DLD1 (cell line): ENCODE measurements at regions not wholly inside any gene's neighbourhood (a gene's known extent, or its start where the extent isn't known, plus 50 kb on each side); places are given as distances from the start of the nearest gene placed in this dataset.
"Not testable (repeated sequence)": the region's sequence is repeated elsewhere in the genome, so short reads cannot be mapped to it uniquely, and the experiment has no call there.

Experiments
- in situ Hi-C: cut with HindIII; loops from 2 replicates; pipeline ENCODE4 v1.10.0; 2017; ENCODE audit warnings: low sequenced_read_pairs

DNA sequence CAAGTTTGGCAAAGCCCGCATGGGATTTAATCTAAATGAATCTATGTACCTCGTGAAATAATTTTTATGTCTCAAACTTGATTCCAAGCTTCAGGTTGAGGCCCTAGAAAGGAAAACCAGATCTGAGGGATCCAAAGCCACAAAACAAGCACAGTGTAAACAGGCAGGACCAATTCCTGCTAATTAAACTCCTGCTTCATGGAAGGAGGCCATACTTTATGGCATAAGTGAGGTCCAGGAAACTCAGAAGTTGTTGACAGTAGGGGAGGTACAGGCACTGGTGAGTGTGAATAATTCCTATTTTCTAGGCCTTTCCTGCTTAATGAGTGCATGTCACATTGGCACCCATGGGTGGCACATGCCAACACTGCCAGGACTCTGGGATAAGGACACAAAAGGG, 648.6 kb upstream of the SGCD start:
- in situ Hi-C loops: no loop called here

DNA sequence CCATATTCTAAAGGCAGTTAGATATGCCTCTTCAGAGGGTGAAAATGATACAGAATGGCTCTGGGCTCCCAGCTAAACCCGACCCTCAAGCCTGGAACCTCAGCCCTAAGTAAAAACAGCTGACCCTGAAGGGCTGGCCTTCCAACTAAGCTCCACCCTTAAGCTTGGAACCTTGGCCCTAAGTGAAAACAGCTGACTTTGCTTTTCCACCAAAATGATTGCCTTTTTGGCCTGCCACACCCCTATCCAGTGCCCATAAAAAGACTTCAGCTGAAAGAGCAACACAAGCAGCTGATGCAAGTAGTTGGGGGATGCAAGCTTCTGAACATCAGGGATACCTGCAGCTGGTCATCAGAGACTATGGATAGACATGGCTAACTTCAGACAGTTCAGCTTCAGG, 647.4 kb upstream of the SGCD start:
- in situ Hi-C loops: no loop called here

DNA sequence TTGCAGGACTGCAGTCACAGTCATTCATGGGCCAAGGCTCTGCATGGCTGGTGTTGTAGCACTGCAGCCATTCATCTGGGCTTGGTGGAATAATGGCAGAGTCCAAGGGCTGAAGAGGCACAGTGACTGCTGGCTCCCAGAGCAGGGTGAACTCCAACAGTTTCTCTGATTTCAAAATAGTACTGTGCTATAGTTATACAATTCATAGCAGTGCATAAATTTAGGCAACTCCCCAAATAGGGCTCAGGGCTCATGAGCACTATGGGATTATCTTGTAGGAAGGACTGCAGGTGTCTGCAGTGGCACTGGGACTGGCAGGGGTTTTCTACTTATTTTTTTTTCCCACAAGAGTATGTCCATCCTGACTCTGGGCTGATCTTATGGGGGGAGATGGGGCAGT, 642.5 kb upstream of the SGCD start:
- in situ Hi-C loops: no loop called here

DNA sequence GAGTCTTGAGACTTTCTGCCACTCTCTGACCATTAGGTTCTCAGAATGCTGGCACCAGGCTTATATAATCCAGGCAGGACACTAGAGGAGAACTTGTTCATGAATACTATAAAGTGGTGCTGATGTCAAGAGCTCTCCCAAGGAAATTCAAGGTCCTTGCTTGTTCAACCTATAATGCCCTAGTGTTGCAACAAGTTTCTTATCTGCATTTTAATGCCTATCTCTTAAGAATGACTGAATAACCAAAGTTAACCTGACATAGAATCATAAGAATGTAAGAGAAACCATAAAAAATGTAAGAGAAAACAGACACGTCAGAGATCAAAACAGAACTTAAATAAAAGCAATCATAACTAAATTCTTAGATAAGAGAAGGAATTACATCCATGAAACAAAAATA, 640.8 kb upstream of the SGCD start:
- in situ Hi-C loops: no loop called here

DNA sequence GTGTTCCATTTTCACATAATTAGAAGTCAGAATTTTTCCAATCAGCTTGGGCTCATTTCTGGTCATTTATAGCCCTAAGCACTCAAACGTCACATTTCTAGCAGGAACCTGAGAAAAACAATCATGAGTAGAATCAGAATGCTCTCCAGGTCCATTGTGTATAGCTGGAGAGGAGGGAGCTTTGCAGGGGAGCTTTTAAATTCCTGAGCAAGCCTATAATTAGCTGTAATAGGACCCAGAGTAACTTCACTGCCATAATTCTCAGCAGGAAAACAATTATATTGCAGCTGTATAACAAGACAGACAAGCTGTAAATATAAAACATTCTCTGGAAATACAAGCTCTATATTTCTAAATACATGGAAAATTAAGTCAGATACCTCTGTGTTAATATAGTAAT, 637.6 kb upstream of the SGCD start:
- in situ Hi-C loops: no loop called here

DNA sequence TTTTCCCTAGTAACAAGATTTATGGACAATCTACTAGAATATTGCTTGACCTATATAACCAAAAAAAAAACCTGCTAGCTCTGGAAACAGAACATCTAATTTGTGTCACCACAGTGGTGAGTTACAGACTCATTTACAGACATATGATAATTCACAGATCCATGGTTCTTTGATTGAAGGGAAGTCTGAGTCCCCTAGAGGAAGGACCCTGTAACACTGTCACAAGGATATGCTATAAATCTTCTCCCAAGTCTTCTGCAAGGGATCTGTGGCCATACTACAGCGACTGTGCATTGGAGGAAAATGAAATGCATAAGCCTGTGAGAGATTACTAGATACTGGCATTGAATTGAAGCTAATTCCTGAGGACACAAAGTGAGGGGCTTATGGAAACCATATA, 630.6 kb upstream of the SGCD start:
- in situ Hi-C loops: no loop called here

DNA sequence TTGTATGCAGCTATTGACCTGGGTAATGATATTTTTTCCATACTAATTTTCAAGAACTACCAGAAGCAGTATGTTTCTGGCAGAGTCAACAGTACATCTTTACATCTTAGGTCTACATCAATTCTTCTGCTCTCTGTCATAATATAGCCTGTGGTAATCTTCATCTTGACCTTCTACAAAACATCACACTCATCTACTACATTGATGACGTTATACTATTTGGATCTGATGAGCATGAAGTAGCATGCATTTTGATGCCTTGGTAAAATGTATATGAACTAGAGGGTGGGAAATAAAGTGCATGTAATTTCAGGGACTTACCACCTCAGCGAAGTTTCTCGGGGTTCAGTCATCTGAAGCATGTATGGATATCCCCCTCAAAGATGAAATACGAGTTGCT, 629.7 kb upstream of the SGCD start:
- in situ Hi-C loops: no loop called here

DNA sequence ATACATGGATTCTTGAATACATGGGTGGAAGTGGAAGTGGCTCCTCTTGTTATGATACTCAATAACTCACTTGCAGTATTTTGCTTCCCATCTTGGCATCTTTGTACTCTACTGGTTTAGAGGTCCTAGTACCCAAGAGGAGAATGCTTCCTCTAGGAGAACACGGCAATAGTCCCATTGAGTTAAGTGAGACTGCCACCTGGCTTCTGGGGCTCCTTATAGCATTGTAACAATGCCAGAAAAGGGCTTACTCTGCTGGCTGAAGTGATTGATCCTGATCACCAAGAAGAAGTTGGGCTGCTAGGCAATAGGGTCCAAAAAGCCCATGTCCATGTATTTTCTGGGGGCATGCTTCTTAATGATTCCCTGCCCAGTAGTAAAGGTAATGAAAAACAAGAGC, 627.6 kb upstream of the SGCD start:
- in situ Hi-C loops: no loop called here

DNA sequence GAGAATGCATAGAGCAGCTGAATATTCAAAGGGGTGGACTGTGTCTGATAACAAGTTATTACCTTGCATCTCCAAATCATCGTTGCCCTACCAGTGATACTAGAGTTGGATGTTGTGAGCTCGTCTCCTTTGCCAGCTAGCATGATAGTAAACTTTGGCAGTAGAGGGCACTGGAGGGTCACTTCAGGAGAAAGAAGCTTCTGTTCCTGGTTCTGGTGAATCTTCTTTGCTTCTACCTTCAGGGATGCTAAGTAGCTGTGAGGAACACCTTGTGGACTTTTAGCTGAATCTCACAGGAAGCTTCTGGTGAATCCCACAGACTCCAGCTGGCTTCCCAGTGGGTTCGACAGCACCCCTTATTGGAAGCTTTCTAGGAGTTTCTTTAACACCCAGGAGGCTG, 626.6 kb upstream of the SGCD start:
- in situ Hi-C loops: no loop called here

DNA sequence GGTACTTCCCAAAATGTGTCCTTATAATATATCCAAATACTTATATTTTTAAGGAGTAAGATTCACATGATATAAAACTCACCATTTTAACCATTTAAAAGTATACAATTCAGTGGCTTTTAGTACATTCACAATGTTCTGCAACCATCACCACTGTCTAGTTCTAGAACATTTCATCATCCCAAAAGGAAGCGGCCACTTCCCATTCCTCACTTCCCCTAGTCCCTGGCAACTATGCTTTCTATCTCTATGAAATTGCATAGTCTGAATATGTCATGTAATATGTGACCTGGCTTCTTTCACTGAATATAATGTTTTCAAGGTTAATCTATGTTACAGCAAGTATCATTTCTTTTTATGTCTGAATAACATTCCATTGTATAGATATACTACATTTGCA, 615.1 kb upstream of the SGCD start:
- in situ Hi-C loops: no loop called here

DNA sequence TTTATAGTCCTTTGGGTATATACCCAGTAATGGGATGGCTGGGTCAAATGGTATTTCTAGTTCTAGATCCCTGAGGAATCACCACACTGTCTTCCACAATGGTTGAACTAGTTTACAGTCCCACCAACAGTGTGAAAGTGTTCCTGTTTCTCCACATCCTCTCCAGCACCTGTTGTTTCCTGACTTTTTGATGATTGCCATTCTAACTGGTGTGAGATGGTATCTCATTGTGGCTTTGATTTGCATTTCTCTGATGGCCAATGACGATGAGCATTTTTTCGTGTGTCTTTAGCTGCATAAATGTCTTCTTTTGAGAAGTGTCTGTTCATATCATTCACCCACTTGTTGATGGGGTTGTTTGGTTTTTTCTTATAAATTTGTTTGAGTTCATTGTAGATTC, 612.5 kb upstream of the SGCD start:
- in situ Hi-C loops: not testable (repeated sequence)

DNA sequence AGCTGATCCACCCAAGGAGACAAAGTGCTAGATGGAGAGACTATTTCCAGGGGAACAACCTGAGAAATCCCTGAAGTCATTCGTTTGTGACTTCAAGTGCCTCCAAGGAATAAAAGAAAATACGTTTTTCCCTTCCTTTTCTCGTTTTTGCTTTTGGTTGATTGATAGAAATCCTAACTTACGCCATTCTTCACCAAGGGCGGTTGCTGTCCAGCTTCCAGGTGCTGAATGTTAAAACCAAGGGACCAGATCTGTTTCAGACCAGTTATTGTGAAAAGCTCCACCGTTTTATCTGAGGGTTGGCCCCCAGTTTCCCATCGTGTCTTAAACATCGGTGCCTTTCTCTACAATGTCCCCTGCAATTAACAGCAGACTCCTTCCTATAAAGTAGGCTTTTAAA, 600.7 kb upstream of the SGCD start:
- in situ Hi-C loops: no loop called here

DNA sequence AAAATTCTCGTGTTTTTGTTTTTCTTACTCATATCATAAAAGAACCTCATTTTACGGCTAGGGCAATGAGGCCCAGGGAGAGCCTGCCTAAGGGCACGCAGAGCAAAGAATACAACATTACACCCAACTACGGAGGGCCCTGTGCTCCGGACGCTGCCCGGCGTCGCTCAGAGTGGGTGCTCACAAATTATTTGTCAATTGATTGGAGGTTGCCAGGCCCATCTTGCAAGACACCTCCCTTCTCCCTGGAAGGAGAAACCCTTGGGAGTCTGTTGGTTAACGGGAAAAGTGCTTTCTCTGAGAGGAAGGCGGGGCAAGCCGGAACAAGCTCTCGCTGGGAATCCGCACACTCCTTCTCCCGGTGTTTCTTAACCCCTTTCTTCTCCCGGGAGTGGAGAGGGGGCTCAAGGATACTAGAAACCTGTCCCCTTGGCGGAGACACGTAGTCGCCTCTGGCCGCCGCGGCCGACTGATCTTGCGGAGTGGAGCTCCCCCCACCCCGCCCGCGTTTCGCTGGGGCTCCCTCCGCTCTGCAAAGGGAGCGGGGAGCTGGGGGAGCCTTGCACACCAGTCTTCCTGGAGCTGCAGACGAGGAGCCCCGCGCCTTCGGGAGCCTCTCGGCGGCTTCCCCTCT, 599.3 kb upstream of the SGCD start:
- in situ Hi-C loops: no loop called here

DNA sequence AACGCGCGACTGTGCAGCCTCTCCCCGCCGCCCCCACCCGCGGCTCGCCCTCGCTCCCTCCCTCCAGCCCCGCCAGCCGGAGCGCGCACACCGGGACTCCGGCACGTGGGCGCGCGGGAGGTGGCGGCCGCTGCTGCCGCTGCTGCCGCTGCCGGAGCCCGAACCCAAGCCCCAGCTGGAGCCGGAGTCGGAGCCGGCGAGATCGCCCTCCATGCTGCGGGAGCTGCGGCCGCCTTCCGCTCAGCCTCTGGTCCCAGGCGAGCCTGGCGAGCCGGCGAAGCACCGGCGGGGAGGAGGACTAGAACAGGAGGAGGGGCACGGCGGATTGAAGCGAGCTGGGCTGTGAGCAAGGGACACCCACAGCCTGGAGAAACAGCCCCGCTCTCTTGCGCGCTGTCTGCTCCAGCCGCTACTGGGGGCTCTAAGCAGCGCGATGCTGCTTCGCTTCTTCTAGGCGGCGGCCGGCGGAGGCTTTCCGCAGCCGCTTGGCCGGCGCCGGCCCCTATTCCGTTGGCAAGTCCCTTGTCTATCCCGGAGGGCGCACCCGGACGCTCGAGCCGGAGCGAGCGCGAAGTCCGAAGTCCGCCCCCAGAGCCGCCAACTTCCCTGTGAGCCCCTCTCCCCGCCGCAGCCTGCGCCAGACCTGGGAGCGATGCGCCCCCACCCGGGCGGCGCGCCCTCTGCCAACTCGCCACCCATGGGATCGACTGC, 598.7 kb upstream of the SGCD start:
- in situ Hi-C loops: no loop called here

DNA sequence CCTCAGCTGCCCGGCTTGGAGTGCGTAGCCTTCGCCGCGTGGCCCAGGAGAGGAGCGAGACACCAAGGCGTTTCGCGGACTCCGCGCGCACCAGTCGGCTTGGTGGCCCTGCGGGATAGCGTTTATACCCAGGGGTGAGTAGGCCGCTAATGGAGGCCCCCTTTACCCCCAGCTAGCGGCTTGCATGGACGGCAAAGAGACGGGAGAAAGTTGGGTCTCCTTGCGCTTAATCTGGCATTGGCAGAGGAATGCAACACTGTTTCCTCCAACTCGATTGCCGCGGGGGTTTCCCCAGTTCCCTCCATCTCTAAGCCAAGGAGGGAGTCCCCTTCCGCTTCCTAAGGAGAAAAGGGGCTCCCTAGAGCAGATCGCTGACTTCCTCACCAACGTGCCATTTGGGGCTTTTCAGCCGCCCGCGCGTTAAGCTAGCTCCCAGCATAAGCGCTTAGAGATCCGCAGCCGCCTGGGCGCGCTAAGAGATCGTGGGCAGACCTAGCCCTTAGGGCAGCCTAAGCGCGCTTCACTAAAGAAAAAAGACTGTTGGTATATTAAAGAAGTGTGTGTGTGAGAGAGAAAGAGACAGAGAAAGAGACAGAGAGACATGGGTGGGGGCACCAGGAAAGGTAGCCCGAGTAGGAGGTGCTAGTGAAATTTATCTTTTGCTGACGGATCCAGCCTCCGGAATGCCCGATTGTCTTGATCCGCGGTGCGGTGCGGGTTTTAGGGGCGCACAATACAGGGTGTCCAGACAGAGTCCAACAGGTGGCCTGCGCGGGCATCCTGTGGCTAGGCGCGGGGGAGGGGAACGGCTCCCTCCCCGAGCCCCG, 597.9 kb upstream of the SGCD start:
- in situ Hi-C loops: no loop called here

DNA sequence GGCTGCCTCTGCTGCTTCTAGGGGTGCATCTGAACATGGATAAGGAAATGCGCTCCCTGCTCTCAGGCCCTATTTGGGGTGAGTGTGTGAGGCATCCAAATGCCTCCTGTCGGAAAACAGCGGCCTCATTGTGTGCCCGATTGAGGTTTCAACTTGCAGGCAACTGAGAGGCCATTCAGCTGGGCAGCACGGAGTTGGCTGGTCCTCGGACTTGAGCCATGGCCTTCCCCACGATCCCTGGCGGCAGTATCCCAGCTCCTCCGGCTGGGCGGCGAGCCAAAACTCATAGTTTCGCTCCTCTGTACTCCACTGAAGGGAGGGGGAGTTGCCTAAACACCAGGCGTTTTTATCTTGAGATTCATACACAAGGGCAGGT, 597.3 kb upstream of the SGCD start:
- in situ Hi-C loops: no loop called here

DNA sequence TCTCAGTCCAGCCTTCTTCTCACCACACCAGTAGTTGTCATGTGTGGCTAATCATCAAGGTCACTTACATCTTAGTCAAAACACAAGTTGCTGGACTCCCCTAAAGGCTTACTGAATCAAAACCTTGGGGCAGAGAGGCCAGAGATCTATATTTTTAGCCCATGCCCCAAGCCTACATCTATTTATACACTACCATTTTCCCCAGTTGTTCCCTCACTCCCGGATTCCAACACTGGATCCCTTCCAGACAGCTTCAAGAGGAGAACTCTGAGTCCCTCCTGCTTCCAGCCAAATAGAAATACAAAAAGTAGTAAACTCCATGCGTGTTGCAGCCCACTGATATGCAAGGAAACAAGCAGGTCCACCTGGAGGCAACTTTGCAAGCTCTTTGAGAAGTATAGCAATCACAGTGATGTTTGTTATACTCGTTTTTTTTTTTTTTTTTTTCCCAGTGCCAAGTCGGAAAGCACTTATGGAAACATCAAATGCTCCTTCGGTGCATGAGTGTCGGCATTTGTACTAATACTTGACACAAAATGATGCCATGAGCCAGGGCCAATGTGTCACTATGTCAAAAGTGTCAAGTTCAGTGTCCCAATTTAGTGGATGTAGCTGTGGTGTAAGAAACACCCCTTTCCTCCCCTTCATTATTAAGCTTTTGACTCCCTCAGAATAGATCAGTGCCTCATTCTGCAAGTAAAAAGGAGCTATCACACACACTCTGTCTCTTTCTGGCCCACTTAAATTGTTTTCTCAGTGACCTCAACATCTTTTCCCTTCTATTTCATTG, 594.2 kb upstream of the SGCD start:
- in situ Hi-C loops: no loop called here

DNA sequence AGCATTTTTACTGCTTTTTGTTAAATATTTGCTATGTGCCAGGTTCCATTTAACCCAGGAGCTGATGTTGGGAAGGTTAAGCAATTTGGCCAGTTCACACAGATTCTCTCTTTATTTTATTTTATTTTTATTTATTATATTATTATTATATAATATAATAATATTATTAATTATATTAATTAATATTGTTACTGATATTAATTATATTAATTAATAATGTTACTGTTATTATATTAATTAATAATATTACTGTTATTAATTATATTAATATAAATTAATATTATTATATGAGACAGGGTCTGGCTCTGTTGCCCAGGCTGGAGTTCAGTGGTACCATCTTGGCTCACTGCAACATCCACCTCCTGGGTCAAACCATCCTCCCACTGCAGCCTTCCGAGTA, 593.0 kb upstream of the SGCD start:
- in situ Hi-C loops: no loop called here

DNA sequence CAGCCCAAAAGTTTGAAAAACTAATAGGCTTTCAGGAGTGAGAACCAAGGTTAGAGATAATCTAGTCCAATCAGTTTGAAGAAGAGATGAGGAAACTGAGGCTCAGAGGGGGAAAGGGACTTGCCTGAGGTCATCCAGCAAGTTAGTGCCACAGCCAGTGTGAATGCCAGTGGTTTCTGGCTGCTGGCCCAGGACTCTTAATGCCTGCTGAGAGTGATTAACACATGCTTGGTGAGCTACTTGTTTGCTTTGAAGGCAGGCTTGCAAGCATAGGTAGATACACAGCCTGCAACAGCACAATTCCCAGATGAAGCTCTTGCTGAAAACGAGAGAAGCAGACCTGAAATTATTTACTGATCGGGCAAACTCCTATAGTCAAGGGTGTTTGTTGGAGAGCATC, 591.6 kb upstream of the SGCD start:
- in situ Hi-C loops: no loop called here

DNA sequence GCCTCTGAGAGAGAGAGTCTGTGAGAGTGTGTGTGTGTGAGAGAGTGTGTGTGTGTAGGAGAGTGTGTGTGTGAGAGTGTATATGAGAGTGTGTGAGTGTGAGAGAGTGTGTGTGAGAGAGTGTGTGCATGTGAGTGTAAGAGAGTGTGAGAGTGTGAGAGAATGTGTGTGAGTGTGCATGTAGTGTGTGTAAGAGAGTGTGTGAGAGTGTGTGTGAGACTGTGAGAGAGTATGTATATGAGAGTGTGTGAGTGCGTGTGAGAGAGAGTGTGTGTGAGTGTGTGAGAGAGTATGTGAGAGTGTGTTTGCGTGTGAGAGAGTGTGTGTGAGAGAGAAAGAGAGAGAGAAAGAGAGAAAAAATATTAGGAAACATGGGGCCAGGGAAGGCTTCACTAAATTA, 588.3 kb upstream of the SGCD start:
- in situ Hi-C loops: no loop called here

DNA sequence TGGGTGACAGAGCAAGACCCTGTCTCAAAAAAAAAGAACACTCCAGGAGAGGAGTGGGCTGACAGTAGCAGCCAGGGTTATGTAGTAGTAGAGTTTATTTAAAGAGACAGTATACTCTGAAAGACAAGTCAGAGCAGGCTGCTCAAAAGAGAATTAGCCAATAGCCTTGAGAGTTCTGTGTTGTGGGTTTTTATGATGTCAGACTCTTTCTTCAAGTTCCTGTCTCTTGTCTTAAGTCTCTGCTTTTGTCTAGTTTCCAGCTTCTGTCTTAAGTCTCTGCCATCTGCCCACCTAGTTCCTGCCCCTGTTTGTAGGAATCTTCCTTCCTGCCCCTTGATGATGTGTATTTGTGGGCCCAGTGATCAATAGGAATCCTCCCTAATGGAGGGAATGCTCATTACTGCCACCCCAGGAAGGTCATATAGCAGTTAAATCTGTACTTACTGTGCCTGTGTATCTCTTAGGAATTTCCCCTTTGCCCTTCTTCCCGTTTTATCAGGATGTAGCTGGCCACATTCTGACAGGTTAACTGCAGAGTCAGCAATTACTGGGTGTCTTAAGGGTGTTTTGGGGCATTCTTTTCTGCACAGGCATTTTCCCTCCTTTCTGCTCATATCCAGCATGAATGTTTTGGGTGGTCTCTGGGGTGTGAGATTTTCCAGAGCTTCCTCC, 580.5 kb upstream of the SGCD start:
- in situ Hi-C loops: no loop called here
